Right lobe of liver (tissue), 4 donors: ENCODE measurements at regions not wholly inside any gene's neighbourhood (a gene's known extent, or its start where the extent isn't known, plus 50 kb on each side); places are given as distances from the start of the nearest gene placed in this dataset.

Source experiments
- CTCF ChIP-seq, 4 donors: fragments of 200-600 bp in 3 of 4; fragments of 450-650 bp in 1 of 4; IDR thresholded peaks; one replicate each; pipeline versions ENCODE4 v1.5.1 to v1.8.0; 2016 to 2022; ENCODE audit warnings: antibody characterized with exemption in 4 of 4, mild to moderate bottlenecking in 2 of 4
- POLR2A ChIP-seq: fragments of 450-650 bp; IDR thresholded peaks from one replicate; pipeline ENCODE4 v1.6.1; 2017; ENCODE audit warnings: antibody characterized with exemption, mild to moderate bottlenecking
- donor health status: DM: no; HTN: no; CAD: no.
- donor health status: DM: no; HTN: no; CAD: no.
- donor health status: DM: no; HTN: yes; CAD: no.

- TF ChIP-seq CTCF (IDR thresholded peaks at IDR 0.05): no peak
- no peak for TF ChIP-seq POLR2A
These were observed 824.5 kb upstream of the DIAPH2 start for GRCh38 chrX:95860127-95860526.
